HS-5 (cell line): ENCODE measurements at regions not wholly inside any gene's neighbourhood (a gene's known extent, or its start where the extent isn't known, plus 50 kb on each side); places are given as distances from the start of the nearest gene placed in this dataset.
"Not testable (repeated sequence)": the region's sequence is repeated elsewhere in the genome, so short reads cannot be mapped to it uniquely, and the experiment has no call there.

Experiments used
- DNase-seq: peaks from one replicate; pipeline ENCODE4 v3.0.0-alpha.2; 2012; ENCODE audit warnings: low read depth

DNA sequence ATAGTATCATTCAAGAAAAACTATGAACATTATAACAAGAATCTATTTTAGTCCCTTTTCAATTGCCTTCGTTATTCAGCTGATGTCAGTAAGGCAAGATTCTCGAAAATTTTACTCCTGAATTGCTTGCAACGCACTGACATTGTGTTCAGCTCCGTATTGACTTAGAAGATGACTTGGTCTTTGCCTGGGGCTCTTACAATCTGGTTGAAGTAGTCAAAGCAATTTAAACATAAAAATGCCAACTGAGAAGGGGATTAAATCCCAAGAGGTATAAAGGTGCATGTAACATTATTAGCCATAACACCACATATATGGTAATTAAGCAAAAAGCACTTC, 507.1 kb downstream of the CENPC start:
- no peak for DNase-seq

DNA sequence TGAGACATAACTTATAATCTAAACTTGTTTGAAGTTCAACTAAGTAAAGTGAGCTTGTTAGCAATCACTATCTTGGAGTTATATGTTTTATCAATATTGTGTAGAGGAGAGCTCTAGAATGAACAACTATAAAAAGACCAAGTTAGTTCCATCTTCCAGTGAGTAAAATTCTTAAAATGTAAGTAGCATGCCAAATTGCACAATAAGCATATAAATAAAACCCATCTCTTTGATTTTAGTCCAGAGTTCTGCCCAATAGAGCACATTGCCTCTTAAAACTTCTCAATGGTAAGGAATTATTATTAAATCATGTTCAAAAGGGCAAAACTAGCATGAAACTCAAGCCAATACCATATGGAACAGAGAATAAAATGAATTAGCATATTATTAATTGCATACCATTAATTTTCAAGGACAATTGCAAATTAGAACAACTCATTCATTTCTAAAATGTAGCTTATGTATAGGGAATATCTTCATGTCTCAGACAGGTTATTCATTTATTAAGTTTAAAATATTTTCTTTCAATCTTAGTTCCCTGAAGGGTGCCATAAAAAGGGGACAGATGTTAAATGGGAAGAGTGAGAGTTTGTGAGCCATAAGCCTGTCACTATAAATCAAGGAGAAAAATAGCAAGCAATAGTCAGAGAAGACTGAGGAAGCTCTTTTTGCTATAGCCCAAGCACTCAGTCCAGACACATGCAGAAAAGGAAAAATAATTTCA, 507.6 kb downstream of the CENPC start:
- no peak for DNase-seq

- no peak for DNase-seq
These were observed 508.5 kb downstream of the CENPC start for GRCh38 chr4:67036791-67037190.

- no peak for DNase-seq
These were observed 509.3 kb downstream of the CENPC start for GRCh38 chr4:67035986-67036385.

- DNase-seq = peak; percentile 53
These were observed 509.8 kb downstream of the CENPC start for GRCh38 chr4:67035501-67035900.

- no peak for DNase-seq
These were observed 514.7 kb downstream of the CENPC start for GRCh38 chr4:67030636-67031035.

DNA sequence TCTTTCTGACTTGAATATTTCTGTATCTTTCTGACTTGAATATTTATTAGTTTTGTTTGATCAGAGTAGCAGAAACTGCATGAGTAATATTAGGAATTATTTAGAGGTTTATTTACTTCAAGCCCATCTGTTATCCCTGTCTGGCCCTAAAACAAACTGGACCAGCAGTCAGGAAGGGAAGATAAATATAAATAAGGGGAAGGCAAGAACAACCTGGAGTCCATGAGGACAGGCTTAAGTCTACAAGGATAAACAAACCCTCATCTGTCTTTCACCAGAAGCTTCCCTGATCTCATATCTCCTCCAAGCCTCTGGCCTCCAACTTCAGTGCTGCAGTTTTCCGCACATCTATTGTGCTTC, 524.9 kb downstream of the CENPC start:
- peak; percentile 40 for DNase-seq

DNA sequence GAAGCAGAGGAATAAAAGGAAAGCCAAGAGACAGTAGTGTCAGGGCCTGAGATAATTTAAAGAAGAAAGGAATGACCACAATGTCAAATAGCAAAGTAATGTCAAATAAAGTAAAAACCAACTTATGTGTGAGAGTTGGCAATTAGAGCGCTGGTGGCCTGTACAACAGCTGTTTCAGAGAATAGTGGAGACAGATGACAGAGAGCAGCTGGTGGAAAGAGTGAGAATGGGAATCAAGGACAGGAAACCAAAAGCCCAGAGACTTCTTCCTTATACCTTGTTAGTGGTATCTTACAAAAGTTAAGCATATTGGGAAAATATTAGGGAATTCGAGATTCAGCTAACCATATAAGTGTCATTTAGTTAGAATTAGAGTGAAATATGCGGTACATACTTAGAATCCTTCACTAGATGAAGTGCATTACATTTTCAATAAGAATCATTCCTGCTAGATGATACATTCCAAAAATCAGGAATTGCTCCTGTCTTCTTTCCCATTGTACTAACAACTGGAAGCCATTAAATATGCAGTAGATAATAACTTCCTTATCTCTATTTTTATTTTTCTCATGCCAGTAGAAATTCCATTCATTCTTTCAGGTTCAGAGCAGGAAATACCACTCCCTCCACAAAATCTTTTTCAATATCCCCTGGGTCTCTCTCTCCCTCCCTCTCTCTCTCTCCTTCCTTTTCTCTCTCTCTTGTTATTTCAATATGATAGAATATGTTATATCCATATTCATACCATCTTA, 525.4 kb downstream of the CENPC start:
- DNase-seq = peak; percentile 23

- no peak for DNase-seq
These were observed 530.7 kb downstream of the CENPC start for GRCh38 chr4:67014592-67014991.

GRCh38 chr4:67006791-67007190, 538.5 kb downstream of the CENPC start:
- no peak for DNase-seq

GRCh38 chr4:66991521-66991920, 553.8 kb downstream of the CENPC start:
- DNase-seq = no peak

DNA sequence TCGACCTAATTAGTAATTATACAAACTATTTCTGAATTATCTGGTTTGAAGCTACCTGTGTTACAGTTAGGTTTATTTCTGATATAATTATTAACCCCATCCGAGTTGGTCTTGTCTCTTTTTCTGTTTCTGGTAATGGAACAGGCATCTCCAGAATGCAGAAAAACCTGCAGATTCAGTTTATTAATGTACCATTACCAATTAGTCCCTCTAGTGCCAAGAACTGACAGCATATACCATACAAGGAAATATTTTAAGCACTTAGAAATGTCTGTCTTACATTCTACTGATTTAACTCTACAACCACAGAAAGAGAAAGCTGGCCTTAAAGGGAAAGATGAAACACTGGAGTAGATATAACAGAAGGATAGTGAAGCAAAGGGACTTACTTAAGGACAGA, 570.6 kb downstream of the CENPC start:
- no peak for DNase-seq

DNA sequence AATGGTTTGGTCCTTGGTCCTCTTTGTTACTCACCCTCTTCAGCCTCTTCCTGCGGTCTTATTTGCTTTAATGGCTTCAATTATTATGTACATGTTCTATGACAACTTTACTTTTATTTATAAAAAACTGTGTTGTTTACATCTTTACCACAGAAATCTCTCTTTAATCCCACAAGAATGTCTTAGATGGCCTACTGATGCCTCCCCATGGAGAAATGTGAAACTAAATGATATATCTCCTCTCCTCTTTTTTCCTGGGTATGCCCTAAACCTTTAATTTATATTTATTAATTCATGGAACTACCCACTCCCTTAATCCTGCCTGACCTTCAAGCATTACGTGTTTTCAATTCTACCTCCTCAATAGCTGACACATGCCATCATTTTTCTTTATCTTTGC, 573.2 kb downstream of the CENPC start:
- no peak for DNase-seq

GRCh38 chr4:66964467-66964866, 580.8 kb downstream of the CENPC start:
- no peak for DNase-seq

- no peak for DNase-seq
These were observed 582.2 kb downstream of the CENPC start for GRCh38 chr4:66963084-66963483.

GRCh38 chr4:66959207-66959606, 586.1 kb downstream of the CENPC start:
- no peak for DNase-seq

DNA sequence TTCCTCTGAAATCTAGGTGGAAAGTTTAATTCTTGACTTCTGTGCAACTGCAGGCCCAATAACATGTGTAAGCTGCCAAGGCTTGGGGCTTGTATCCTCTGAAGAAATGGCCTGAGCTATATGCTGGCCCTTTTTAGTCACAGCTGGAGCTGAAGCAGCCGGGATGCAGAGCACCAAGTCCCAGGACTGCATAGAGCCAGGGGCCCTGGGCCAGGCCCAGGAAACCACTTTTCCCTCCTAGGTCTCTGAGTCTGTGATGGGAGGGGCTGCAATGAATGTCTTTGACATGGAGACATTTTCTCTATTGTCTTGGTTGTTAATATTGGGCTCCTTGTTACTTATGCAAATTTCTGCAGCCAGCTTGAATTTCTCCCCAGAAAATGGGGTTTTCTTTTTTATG, 588.5 kb downstream of the CENPC start:
- DNase-seq = no peak

DNA sequence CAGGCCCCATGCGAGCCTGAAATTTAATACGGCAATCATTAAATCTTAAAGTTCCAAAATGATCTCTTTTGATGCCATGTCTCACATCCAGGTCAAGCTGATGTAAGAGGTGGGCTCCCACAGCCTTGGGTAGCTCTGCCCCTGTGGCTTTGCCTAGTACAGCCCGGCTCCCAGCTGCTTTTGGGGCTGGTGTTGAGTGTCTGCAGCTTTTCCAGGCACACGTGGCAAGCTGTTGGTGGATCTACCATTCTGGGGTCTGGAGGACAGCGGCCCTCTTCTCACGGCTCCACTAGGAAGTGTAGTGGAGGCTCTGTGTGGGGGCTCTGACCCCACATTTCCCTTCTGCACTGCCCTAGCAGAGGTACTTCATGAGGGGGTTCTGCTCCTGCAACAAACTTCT, 588.9 kb downstream of the CENPC start:
- no peak for DNase-seq

GRCh38 chr4:66955784-66956183, 589.5 kb downstream of the CENPC start:
- no peak for DNase-seq

GRCh38 chr4:66949419-66949818, 595.9 kb downstream of the CENPC start:
- no peak for DNase-seq

- DNase-seq = no peak
These were observed 598.5 kb downstream of the CENPC start for GRCh38 chr4:66946761-66947160.

- DNase-seq = no peak
These were observed 602.2 kb downstream of the CENPC start for GRCh38 chr4:66943112-66943511.

DNA sequence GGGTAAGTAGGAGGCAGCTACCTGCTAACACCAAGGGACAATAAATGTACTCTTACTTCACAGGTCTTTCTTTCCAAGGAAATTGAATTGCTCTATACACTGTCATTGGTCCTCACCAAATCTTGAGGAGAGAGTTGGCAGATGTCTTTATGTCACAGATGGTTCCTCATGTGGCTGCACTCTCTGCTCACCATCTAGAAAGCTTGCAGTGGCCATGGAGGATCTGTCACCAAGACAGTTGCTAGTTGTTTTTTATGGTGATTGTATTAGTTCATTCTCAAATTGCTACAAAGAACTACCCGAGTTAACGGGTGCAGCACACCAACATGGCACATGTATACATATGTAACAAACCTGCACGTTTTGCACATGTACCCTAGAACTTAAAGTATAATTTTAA, 613.3 kb downstream of the CENPC start:
- not testable (repeated sequence) for DNase-seq

DNA sequence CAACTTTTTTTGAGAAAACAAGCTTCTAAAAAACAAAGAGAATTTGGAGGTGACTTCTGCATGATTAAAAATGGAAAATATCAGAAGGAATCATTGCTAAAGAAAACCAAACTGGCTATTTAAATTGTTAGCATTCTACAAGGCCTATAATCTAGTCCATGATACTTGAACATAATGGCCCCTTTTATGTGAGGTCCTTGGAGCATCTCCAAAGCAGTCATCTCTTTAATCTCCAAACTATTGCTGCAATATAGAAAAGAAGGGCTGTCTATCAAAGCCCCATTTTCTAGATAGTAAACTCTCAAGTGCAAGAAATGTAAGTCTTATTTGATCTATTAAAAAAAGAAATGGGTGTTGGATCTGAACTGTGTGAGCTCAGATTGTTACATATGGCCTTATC, 615.1 kb downstream of the CENPC start:
- no peak for DNase-seq
